SK-N-SH (cell line): ENCODE measurements at regions not wholly inside any gene's neighbourhood (a gene's known extent, or its start where the extent isn't known, plus 50 kb on each side); places are given as distances from the start of the nearest gene placed in this dataset.

Experiments
- CTCF ChIA-PET: fragments of 300-600, 350-600 bp; formaldehyde crosslinking; extraction: SDS; loops from one replicate; lab custom pipeline; 2021; lab: Yijun Ruan, JAX
- POLR2A ChIA-PET: fragments of 350-600 bp; sonication (Branson Sonifier 250); formaldehyde crosslinking; extraction: SDS; loops from one replicate; lab custom pipeline; 2020; ENCODE audit warnings: antibody characterized with exemption, inconsistent platforms; lab: Yijun Ruan, JAX
- DNase-seq: peaks from one replicate; pipeline ENCODE4 v3.0.0; 2012
- H2AFZ ChIP-seq: fragments of 200-600 bp; sonication (generic); 2 replicates; pipeline ENCODE4 v1.8.1; 2016; ENCODE audit warnings: antibody characterized with exemption, mild to moderate bottlenecking, low read depth
- H3F3A ChIP-seq: fragments of 200-600 bp; sonication (generic); replicated peaks from 2 replicates; pipeline ENCODE3; 2016; ENCODE audit warnings: antibody characterized with exemption, mild to moderate bottlenecking; ENCODE audit not compliant: insufficient read depth
- H3K27ac ChIP-seq, 2 experiments: fragments of 200-500 bp in 1 of 2; fragments of 200-600 bp in 1 of 2; sonication (Bioruptor generic) in 1 of 2; sonication (generic), shearing (Covaris generic) in 1 of 2; 2 replicates each; pipeline versions ENCODE4 v1.5.1 to v1.6.1; 2014 to 2016; ENCODE audit warnings: low read depth in 2 of 2, inconsistent platforms in 1 of 2, low read length in 1 of 2, mild to moderate bottlenecking in 1 of 2, mixed read lengths in 1 of 2
- H3K27me3 ChIP-seq: fragments of 200-600 bp; sonication (generic), shearing (Covaris generic); 2 replicates; pipeline ENCODE4 v1.6.1; 2016; ENCODE audit warnings: mixed run types; ENCODE audit not compliant: insufficient read depth
- H3K36me3 ChIP-seq, 2 experiments: fragments of 200-500 bp in 1 of 2; fragments of 200-600 bp in 1 of 2; sonication (Bioruptor generic) in 1 of 2; sonication (generic) in 1 of 2; replicated peaks in 1 of 2; 2 replicates each; pipeline versions ENCODE3 to v1.5.1; 2014 to 2016; ENCODE audit warnings: low read length in 1 of 2, mild to moderate bottlenecking in 1 of 2; ENCODE audit not compliant: insufficient read depth in 2 of 2, control insufficient read depth in 1 of 2
- H3K4me1 ChIP-seq, 2 experiments: fragments of 200-500 bp in 1 of 2; fragments of 200-600 bp in 1 of 2; sonication (Bioruptor generic) in 1 of 2; sonication (generic), shearing (Covaris generic) in 1 of 2; 2 replicates each; pipeline versions ENCODE4 v1.5.1 to v1.6.1; 2014 to 2016; ENCODE audit warnings: low read depth in 1 of 2, low read length in 1 of 2, mixed run types in 1 of 2; ENCODE audit not compliant: insufficient read depth in 2 of 2, control insufficient read depth in 1 of 2
- H3K4me2 ChIP-seq: fragments of 200-600 bp; sonication (generic), shearing (Covaris generic); 2 replicates; pipeline ENCODE4 v1.6.1; 2017; ENCODE audit warnings: mixed run types
- H3K4me3 ChIP-seq, 2 experiments: fragments of 200-500 bp in 1 of 2; fragments of 200-600 bp in 1 of 2; sonication (Bioruptor generic) in 1 of 2; sonication (generic), shearing (Covaris generic) in 1 of 2; 2 replicates each; pipeline versions ENCODE4 v1.5.1 to v1.8.1; 2014 to 2016; ENCODE audit warnings: low read depth in 2 of 2, inconsistent platforms in 1 of 2, low read length in 1 of 2, mild to moderate bottlenecking in 1 of 2, mixed read lengths in 1 of 2, moderate library complexity in 1 of 2
- H3K79me2 ChIP-seq: fragments of 200-600 bp; sonication (generic); 2 replicates; pipeline ENCODE4 v1.8.1; 2017; ENCODE audit warnings: mild to moderate bottlenecking; ENCODE audit not compliant: insufficient read depth
- H3K9ac ChIP-seq: fragments of 200-600 bp; sonication (generic); 2 replicates; pipeline ENCODE4 v1.6.1; 2017; ENCODE audit warnings: mixed run types
- H3K9me2 ChIP-seq: fragments of 200-600 bp; sonication (generic); 2 replicates; pipeline ENCODE4 v1.6.1; 2017; ENCODE audit warnings: mixed run types
- H3K9me3 ChIP-seq: fragments of 200-600 bp; sonication (generic); 2 replicates; pipeline ENCODE4 v1.6.1; 2017; ENCODE audit warnings: mixed run types, mild to moderate bottlenecking, moderate library complexity
- H4K20me1 ChIP-seq: fragments of 200-600 bp; sonication (generic); 2 replicates; pipeline ENCODE4 v1.6.1; 2017; ENCODE audit warnings: mild to moderate bottlenecking, mixed run types; ENCODE audit not compliant: insufficient read depth
- EP300 ChIP-seq, 2 experiments: IDR thresholded peaks; 2 replicates each; pipeline versions ENCODE4 v1.4.0 to v1.6.1; 2012; ENCODE audit warnings: borderline replicate concordance in 1 of 2, low read depth in 1 of 2, low read length in 1 of 2
- FOXJ3 ChIP-seq: sonication (generic); formaldehyde crosslinking; IDR thresholded peaks from 2 replicates; pipeline ENCODE4 v1.5.1; 2020; ENCODE audit warnings: mild to moderate bottlenecking, missing genetic modification reagents
- IRF3 ChIP-seq: fragments of 150-350 bp; IDR thresholded peaks from 2 replicates; pipeline ENCODE4 v1.6.1; 2016; ENCODE audit warnings: mild to moderate bottlenecking, low read depth, low read length
- MAX ChIP-seq: IDR thresholded peaks from 2 replicates; pipeline ENCODE4 v1.4.0; 2012; ENCODE audit warnings: low read depth
- MXI1 ChIP-seq: IDR thresholded peaks from 2 replicates; pipeline ENCODE4 v1.6.1; 2012; ENCODE audit warnings: mild to moderate bottlenecking, low read depth, low read length, improper control_type of control experiment
- RAD21 ChIP-seq: IDR thresholded peaks from 2 replicates; pipeline ENCODE4 v1.6.1; 2012; ENCODE audit warnings: mild to moderate bottlenecking, low read length
- RFX5 ChIP-seq: IDR thresholded peaks from 2 replicates; pipeline ENCODE4 v1.6.1; 2012; ENCODE audit warnings: mild to moderate bottlenecking, improper control_type of control experiment, low read length
- TCF12 ChIP-seq: IDR thresholded peaks from 2 replicates; pipeline ENCODE4 v1.4.0; 2012
- USF1 ChIP-seq: IDR thresholded peaks from 2 replicates; pipeline ENCODE4 v1.4.0; 2012; ENCODE audit warnings: low read depth, borderline replicate concordance
- USF2 ChIP-seq: fragments of 150-350 bp; IDR thresholded peaks from 2 replicates; pipeline ENCODE4 v1.6.1; 2017; ENCODE audit warnings: antibody characterized with exemption, low read length, low read depth, borderline replicate concordance
- YY1 ChIP-seq: IDR thresholded peaks from 2 replicates; pipeline ENCODE4 v1.4.0; 2012; ENCODE audit warnings: low read depth, mild to moderate bottlenecking
- ZBTB33 ChIP-seq: IDR thresholded peaks from 2 replicates; pipeline ENCODE4 v1.4.0; 2012; ENCODE audit warnings: low read depth, borderline replicate concordance
- WGBS: methylation state at CpG from one replicate; pipeline ENCODE4 v1.1.6; 2017; ENCODE audit warnings: low lambda C conversion rate; 5-methylcytosine and 5-hydroxymethylcytosine counted together

- TF ChIP-seq MXI1 (no peak), USF1 (no peak), FOXJ3 (no peak), YY1 (no peak), ZBTB33 (no peak), IRF3 (no peak), RFX5 (no peak)
- TF ChIP-seq, all 33 proteins: peak for 0
These were observed 248.1 kb downstream of the MTERF1 start (continued) for GRCh38 chr7:91632234-91632940.

GRCh38 chr7:91633013-91633441, 247.5 kb downstream of the MTERF1 start:
- Histone ChIP-seq H3K27me3 (no peaks in the 10 kb centered on the region), H3K4me2 (no peak overlapping the region), H3K27ac (no peak overlapping the region), H3K79me2 (no peaks in the 10 kb centered on the region), H3K4me3 (no peak overlapping the region), H3K9ac (no peak overlapping the region), H3K9me2 (no peaks in the 10 kb centered on the region), H3F3A (no peaks in the 10 kb centered on the region), H3K4me1 (peaks cover 0 to 6% of the 10 kb centered on the region in 2 experiments; a peak in 3 of 4 replicates)
- CTCF ChIA-PET: interaction anchor here (1.3 to 1.9 kb wide), 3 partner anchors 11 to 552 kb away, joined by 4 to 5 read pairs (median 4); no protein-coding TSS in a partner anchor
- POLR2A ChIA-PET: no interaction called here
- no peak for DNase-seq
- no peak for TF ChIP-seq EP300 (IDR thresholded peaks at IDR 0.05; ENCODE audit: borderline replicate concordance in 1 of 2, low read depth in 1 of 2, low read length in 1 of 2)
- TF ChIP-seq, all 33 proteins: peak for 0
- Histone ChIP-seq H4K20me1 (no peaks in the 10 kb centered on the region), H3K9me3 (no peaks in the 10 kb centered on the region), H3K36me3 (no peaks in the 10 kb centered on the region), H2AFZ (no peak overlapping the region)
- 67% methylated on average over 8 of the region's 8 CpGs for WGBS

- 65% methylated on average over 3 of the region's 3 CpGs for WGBS
- POLR2A ChIA-PET: no interaction called here
These were observed 245.9 kb downstream of the MTERF1 start for GRCh38 chr7:91634485-91635177.

More at GRCh38 chr7:91634485-91635177, 245.9 kb downstream of the MTERF1 start:
- H3K4me2 ChIP-seq: no peak overlapping the region
- TF ChIP-seq MAX (no peak), RAD21 (no peak), TCF12 (no peak), USF2 (no peak), FOXJ3 (no peak)
- CTCF ChIA-PET: interaction anchor here (0.6 to 0.8 kb wide), 2 partner anchors 10 to 12 kb away, joined by 3 read pairs; no protein-coding TSS in a partner anchor
- H3K4me3 ChIP-seq: no peak overlapping the region
- no peaks in the 10 kb centered on the region for H3K27me3 ChIP-seq
- DNase-seq: no peak
- H3K9ac ChIP-seq: no peak overlapping the region
- no peak overlapping the region for H2AFZ ChIP-seq
- no peaks in the 10 kb centered on the region for H4K20me1 ChIP-seq
- H3K79me2 ChIP-seq: no peaks in the 10 kb centered on the region
- H3K4me1 ChIP-seq: peaks cover 0 to 3% of the 10 kb centered on the region in 2 experiments; a peak in 1 of 4 replicates
- H3K9me2 ChIP-seq: no peaks in the 10 kb centered on the region
- H3F3A ChIP-seq: no peaks in the 10 kb centered on the region
- H3K36me3 ChIP-seq: no peaks in the 10 kb centered on the region
- no peaks in the 10 kb centered on the region for H3K9me3 ChIP-seq
- no peak overlapping the region for H3K27ac ChIP-seq
